GM10266 (cell line): ENCODE measurements at regions not wholly inside any gene's neighbourhood (a gene's known extent, or its start where the extent isn't known, plus 50 kb on each side); places are given as distances from the start of the nearest gene placed in this dataset.
A peak's percentile ranks its signal among the peaks of the same experiment; 100 is the strongest.

Experiments
- DNase-seq: peaks from one replicate; pipeline ENCODE4 v3.0.0; 2012; ENCODE audit errors: extremely low spot score
- TF ChIP-seq, protein P1 (sequence below): IDR thresholded peaks from 2 replicates; pipeline ENCODE4 v1.5.1; 2012; ENCODE audit warnings: mild to moderate bottlenecking, low read depth; ENCODE audit not compliant: control insufficient read depth, insufficient read depth; ENCODE audit errors: missing control alignments

GRCh38 chr21:31583498-31583897 is 76.0 kb upstream of the SOD1 start:
- TF ChIP-seq, protein P1, sequence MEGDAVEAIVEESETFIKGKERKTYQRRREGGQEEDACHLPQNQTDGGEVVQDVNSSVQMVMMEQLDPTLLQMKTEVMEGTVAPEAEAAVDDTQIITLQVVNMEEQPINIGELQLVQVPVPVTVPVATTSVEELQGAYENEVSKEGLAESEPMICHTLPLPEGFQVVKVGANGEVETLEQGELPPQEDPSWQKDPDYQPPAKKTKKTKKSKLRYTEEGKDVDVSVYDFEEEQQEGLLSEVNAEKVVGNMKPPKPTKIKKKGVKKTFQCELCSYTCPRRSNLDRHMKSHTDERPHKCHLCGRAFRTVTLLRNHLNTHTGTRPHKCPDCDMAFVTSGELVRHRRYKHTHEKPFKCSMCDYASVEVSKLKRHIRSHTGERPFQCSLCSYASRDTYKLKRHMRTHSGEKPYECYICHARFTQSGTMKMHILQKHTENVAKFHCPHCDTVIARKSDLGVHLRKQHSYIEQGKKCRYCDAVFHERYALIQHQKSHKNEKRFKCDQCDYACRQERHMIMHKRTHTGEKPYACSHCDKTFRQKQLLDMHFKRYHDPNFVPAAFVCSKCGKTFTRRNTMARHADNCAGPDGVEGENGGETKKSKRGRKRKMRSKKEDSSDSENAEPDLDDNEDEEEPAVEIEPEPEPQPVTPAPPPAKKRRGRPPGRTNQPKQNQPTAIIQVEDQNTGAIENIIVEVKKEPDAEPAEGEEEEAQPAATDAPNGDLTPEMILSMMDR: no peak
- no peak for DNase-seq

- DNase-seq: peak; percentile 51
- TF ChIP-seq, protein P1: peak; percentile 88
These were observed 78.6 kb upstream of the SOD1 start for GRCh38 chr21:31580866-31581276.

DNA sequence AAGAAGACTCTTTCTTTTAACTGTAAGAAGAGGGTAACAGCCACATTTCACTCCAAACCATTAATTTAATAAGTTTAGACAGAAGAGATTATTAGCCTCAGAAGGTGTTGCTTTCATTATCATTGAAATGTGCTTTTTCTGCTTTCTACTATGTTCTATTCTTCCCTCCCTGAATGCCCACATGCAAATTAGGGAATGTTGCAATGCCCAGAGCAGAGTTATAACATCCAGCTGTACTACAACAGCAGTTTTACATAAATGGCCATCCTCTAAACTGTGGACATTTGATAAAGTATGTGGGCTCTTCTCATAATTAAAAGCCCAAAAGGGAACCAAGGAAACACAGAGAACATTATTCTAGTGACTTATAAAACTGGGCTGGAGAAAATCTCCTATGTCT is 82.2 kb upstream of the SOD1 start:
- TF ChIP-seq, protein P1: no peak
- no peak for DNase-seq

GRCh38 chr21:31576428-31576827 is 83.1 kb upstream of the SOD1 start:
- no peak for DNase-seq
- TF ChIP-seq, protein P1: no peak

- TF ChIP-seq, protein P1: no peak
- no peak for DNase-seq
These were observed 86.3 kb upstream of the SOD1 start for GRCh38 chr21:31573217-31573616.

DNA sequence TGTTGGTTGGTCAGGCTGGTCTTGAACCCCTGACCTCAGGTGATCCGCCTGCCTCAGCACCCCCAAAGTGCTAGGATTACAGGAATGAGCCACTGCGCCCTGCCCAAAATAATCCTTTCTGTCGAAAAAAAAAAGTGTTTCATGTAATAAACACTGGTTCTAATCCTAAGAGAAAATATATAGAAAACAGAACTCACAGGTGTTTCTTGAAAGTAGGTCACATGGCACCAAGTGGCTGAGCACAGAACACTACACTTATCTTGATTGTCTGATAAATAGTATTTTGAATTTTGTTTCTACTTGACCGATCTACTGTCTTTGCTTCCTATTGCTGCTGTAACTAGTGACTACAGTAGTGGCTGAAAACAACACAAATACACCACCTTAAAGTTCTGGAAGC is 87.6 kb upstream of the SOD1 start:
- TF ChIP-seq, protein P1: no peak
- no peak for DNase-seq

- TF ChIP-seq, protein P1: no peak
- no peak for DNase-seq
These were observed 88.5 kb upstream of the SOD1 start for GRCh38 chr21:31570824-31571566.
